ENCODE measurements at regions not wholly inside any gene's neighbourhood (a gene's known extent, or its start where the extent isn't known, plus 50 kb on each side); places are given as distances from the start of the nearest gene placed in this dataset.
"Not testable (repeated sequence)": the region's sequence is repeated elsewhere in the genome, so short reads cannot be mapped to it uniquely, and the experiment has no call there.

DNA sequence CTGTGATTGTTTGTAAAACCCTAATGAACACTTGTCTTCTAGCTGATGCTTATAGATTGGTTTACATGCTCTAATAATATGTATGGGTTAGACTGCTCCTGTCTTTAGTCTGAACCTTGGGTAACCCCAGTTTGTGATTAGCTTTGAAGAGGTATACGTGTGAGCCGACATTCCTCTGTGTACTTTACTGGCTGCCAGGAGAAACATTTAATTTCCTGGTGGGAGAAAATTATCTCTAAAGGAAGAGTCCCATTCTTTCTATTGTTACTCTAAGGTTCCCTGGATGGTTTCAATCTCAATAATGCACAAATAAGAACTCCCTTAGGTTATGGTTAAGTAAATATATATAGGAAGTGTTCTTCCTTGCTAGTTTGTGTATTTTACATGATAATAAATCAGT, 143.6 kb upstream of the ZSWIM2 start:
- DNase-seq (ENCODE audit: low read depth, low spot score) = no peak

DNA sequence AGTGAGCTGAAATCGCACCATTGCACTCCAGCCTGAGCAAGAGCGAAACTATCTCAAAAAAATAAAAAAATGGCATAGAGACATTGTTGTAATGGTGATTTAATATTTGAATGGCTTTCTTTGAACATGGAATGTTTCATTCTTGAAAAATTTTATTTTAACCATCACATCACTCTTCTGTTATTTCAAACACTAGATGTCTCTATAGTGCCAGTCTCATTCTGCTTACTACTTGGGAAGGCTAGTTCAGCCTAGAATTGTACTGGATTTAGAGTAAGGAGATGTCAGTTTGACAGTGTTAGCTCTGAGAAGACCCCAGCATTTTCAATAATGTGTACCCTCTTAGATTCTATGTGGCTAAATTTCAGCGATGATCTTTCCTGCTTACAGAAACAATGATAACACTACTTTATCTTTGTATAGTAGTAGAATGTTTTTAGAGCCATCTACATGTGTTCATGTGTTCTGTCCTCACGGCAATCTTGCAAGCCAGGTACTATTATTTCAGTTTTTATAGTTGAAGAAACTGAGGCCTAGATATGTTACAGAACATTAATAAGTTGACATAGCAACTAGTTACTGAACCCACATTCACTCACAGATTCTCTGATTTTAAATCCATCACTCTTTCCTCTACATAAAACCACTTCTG, 142.9 kb upstream of the ZSWIM2 start:
- no peak for DNase-seq (ENCODE audit: low read depth, low spot score)

DNA sequence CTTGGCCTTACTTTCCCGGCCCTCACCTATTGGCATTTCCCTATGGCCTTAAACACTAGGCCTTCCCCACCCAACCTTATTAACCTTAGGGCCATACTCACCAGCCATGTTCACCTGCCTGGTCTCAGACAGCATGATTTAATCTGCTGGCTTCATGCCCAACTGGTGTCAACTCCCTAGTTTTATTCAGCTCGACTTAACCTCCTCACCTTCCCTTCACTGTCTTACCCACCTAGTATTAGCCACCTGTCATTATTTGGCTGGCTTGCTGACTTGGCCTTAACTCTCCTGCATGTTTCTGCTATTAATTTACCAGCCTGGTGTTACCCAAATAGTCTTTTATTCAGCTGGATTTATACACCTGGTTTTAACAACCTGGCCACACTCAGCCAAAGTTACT, 136.0 kb upstream of the ZSWIM2 start:
- no peak for DNase-seq (ENCODE audit: low read depth, low spot score)

DNA sequence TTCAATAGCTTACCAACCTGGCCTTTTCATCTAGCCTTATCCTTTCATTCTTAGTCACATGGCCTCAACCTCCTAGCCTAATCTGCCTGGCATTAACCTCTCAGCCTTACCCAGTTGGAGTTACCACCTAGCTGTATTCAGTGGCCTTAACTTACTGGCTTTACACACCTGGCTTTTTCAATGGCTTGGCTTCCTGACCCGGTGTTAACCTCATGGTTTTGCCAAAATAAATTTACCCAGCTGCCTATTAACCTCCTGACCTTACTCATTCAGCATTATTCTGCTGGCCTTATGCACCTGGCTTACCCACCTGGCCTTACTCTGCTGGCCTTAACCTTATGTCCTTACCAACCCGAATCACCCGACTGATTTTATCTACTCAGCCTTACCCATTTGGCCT, 135.5 kb upstream of the ZSWIM2 start:
- DNase-seq (ENCODE audit: low read depth, low spot score) = no peak

DNA sequence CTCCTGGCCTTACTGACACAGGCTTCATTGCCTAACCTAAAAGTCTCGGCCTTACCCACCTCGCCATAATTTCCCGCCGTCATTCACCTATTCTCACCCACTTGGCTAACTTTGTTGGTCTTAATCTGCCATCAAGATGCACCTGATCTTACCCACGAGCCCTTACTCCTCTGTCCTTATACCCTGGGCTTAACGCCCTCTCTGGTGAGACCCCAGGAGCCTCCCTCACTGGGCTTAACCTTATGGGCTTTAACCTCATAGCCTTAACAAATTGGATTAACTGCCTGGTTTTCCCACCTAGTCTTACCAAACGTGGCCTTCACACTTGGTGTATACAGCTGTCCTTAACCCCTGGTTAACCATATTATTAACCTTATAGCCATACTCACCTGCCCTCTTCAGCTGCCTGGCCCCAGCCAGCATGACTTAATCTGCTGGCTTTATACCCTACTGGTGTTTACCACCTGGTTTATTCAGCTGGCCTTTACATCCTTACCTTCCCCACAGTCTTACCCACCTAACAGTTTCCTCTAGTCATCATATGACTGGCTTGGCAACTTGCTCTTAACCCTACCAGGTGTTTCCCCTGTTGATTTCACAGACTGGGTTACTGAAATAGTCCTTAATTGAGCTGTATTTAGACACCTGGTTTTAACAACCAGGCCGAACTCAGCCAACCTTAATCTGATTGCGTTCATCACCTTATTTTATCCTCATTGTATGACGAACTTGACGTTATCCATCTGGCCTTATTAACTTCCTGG, 132.0 kb upstream of the ZSWIM2 start:
- no peak for DNase-seq (ENCODE audit: low read depth, low spot score)

DNA sequence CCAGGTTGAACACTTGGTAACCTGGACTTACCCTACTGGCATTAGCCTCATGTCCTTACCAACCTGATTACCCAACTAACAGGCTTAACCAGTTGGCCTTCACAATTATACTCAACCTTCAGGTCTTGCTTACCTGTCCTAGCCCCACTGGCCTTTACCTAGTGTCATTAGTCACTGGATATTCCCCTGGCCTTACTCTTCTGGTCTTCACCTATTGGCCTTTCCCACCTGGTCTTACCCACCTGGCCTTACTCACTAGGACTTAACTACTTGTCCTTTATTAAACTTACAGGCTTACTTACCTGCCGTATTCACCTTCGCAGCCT, 131.1 kb upstream of the ZSWIM2 start:
- no peak for DNase-seq (ENCODE audit: low read depth, low spot score)

DNA sequence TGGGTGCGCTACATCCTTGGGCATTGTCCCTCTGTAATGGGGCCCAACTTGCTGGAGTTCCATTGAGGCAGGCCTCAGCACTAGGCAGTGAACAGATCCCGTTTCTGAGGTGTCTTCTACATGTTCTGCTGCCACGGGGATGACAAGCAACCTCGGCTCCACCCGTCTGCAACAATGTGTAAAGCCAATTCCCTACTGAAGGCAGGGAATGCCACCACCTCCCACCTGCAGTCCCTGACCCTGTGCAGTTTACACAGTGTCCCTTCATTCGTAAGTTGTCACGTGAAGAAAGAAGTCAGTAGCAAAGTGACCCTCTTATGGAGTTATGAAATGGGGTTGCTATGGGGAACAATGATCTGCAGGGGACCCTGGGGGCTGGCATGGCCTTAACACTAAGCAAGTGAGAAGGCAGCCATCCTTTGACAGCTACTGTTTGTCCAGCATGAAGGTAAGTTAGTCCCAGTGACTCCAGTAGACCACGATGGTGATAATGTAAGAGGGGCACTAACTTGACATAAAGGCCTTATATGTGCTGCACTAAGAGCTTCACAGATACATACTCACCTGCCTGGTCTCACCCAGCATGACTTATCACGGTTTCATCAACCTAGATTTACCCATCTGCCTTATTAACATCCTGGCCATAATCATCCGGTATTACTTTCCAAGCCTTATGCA, 130.6 kb upstream of the ZSWIM2 start:
- no peak for DNase-seq (ENCODE audit: low read depth, low spot score)

DNA sequence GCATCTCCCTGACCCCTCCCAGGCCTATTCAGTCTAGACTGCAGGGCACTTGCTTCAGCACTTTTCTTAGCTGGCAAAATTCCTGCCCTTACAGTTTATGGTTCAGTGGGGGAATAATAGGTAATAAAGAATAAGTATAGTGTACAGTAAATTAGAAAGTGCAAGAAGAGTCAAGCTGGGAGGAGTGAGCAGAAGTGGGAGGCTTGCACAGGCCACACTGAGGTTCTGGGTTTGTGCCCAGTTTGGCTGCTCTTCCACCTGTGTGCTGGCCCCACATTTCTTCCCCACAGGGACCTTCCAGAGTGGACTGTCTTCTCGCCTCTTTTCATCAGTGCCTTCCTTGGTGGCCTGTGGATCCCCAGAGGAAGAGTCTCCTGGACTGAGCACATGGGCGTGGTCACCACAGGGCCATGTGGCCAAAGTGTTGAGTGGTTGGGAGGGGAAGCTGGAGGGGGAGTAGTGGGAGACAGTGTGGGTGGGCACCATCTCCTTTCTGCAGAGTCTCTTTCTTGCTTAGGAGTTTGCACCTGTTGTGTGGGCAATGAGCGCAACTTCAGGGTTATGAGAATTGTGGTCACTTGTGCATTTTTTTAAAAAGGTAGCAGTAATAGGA, 128.6 kb upstream of the ZSWIM2 start:
- DNase-seq (ENCODE audit: low read depth, low spot score) = no peak

DNA sequence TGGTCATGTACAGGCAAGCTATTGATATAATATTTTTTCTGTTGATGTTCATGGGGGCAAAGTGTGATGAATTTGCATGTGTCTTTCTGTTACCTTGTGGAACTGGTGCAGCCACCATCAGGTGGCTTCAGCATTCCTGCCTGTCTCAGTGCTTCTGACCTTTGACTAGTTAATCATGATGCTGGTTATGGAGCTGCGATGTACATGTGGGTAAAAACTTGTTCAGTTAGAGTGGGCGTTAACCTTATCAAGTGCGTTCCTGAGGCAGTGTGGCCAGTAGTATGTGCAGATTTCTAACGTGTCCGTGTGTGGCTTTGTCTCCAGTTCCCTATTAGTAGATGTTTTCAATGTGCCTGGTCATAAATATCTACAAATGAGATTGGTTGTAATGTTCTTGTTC, 127.4 kb upstream of the ZSWIM2 start:
- DNase-seq (ENCODE audit: low read depth, low spot score) = no peak

DNA sequence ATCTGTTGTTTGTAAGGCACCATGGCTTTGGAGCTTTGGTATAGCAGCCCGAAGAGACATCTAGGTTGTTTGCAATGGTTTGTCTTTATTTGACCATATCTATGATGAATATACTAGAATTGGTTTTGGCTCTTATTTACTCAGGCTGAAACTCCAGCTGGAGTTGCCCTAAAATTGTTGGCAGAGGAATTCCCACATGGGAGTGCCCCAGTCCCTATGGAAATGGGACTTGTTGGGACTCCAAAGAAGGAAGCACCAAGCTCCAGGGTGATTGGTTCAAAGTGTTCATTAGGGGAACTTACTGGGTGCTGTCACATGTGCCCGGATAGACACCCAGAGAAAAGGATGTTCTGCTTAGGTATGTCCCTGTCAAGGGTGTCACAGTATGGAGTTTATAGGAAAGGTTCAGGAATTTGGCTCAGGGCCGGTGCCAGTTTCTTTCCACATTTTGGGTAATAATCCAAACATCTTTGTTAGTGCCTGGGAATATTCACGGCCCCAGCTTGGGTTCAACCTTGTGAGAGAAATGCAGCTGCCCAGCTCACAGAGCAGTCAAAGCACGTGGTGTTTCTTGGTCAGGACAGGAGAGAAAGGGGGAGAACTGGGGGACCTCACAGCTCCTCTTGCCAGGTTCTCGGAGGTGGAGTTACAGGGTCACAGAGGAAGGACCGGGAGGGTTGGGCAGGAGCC, 123.5 kb upstream of the ZSWIM2 start:
- no peak for DNase-seq (ENCODE audit: low read depth, low spot score)

DNA sequence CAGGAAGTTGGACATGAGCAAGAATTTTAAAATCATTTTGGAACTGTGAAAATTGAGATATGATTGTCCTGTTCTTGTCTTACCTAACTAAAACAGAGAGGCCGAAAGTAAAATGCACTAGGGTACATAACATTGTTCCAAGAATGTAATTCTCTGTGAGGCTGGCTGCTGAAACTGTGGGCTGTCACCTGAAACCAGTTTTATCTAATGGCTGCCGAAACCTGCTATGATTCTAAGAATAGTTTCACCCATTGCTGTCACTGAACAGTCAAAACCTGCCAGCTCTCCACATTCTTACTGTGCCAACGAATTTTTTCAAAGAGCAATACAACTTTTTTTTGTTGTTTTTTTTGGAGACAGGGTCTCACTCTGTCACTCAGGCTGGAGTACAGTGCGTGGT, 119.3 kb upstream of the ZSWIM2 start:
- no peak for DNase-seq (ENCODE audit: low read depth, low spot score)

DNA sequence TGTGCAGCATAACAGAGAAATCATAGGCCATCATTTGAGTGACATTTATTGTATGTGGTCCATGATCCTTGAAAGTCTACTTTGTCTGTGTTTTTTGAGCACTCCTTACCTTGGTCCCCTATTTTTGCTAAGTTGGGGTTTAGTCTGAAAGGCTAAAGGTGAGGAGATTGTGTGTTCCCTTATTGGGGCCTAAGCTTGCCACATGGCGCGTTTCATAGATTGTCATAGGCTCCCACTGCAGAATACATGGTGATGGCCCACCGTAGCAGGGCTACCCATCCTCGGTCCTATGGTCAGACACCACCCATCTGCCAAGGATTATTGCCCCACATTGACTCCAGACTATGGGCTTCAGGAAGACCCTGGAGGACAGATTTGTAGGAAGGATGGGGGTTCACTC, 117.0 kb upstream of the ZSWIM2 start:
- DNase-seq (ENCODE audit: low read depth, low spot score) = no peak

DNA sequence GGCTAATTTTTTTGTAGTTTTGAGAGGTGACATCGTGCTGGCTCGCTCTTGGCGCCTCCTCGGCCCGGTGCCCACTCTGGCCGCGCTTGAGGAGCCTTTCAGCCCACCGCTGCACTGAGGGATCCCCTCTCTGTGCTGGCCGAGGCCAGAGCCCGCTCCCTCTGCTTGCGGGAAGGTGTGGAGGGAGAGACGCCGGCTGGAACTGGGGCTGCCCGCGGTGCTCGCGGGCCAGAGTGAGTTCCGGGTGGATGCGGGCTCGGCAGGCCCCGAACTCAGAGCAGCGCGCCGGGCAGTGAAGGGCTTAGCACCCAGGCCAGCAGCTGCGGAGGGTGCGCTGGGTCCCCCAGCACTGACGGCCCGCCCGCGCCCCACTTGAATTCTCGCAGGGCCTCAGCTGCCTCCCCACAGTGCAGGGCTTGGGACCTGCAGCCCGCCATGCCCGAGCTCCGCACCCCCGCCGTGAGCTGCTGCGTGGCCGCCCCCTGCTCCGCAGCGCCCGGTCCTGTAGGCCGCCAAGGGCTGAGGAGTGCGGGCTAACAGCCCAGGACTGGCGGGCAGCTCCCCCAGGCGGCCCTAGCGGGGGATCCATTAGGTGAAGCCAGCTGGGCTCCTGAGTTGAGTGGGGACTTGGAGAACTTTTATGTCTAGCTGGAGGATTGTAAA, 113.2 kb upstream of the ZSWIM2 start:
- DNase-seq (ENCODE audit: low read depth, low spot score) = no peak

DNA sequence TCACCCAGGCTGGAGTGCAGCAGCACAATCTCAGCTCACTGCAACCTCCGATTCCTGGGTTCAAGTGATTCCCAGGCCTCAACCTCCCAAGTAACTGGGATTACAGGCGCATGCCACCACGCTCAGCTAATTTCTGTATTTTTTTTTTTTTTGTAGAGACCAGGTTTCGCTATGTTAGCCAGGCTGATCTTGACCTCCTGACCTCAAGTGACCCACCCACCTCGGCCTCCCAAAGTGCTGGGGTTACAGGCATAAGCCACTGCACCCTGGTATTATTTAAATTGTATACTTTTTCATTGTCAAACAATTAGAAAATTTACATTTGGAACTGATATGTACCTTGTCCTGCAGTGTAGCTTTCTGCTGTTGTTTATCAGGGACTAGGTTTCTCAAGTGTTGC, 111.3 kb upstream of the ZSWIM2 start:
- DNase-seq (ENCODE audit: low read depth, low spot score) = not testable (repeated sequence)

DNA sequence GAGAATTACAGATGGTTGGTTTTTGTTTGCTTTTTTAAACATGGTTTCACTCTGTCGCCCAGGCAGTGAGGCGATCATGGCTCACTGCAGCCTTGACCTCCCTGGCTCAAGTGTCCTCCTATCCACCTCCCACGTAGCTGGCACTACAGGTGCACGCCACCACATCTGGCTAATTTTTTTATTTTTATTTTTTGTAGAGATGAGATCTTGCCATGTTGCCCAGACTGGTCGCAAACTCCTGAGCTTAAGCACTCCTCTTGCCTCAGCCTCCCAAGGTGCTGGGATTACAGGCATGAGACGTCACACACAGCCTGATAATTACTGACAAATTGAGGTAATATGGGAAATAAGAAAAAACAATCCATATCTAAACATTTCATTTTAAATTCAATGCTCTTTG, 110.5 kb upstream of the ZSWIM2 start:
- DNase-seq (ENCODE audit: low read depth, low spot score) = no peak

DNA sequence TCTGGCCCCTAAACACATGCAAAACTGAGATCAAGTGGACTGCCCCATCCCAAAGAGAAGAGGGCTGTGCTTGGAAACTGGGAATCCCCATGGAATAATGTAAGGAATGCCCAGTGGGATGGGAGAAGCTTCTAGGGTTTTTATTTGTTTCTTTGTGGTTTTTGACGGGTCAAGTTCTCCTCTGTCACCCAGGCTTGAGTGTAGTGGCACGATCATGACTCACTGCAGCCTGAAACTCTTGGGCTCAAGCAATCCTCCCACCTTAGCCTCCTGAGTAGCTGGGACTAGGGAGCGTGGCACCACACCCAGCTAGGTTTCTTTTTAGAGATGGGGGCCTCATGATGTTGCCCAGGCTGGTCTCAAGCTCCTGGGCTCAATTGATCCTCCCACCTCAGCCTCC, 101.7 kb upstream of the ZSWIM2 start:
- DNase-seq (ENCODE audit: low read depth, low spot score) = no peak

DNA sequence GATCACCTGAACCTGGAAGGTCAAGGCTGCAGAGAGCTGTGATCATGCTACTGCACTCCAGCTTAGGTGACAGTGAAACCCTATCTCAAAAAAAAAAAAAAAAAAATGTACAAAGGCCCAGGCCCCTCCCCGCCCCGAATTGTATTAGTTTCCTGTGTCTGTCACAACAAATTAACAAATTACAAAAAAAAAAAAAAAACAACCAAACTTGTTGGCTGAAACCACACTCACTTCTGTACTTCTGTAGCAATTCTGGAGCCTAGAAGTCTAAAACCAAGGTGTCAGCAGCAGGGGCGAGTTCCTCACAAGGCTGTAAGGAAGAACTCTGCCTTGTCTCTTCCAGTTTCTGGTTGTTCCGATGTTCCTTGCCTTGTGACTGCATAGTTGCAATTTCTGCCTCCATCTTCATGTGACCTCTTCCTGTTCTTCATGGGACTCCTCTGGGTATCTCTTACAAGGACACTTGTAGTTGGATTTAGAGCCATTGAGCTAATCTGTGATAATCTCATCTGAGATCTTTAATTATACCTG, 100.8 kb upstream of the ZSWIM2 start:
- no peak for DNase-seq (ENCODE audit: low read depth, low spot score)

DNA sequence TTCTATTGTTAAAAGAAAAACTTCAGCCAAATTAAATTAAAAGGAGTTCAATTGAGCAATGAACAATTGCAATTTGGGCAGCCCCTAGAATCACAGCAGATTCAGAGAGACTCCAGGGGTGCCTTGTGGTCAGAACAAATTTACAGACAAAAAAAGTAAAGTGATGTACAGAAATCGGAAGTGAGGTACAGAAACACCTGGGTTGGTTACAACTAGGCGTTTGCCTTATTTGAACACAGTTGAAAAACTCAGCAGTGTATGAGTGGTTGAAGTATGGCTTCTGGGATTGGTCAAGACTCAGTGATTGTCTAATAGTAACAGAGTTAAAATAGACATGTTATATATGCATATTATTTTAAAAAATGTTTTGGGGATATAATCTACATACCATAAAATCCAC, 98.5 kb upstream of the ZSWIM2 start:
- DNase-seq (ENCODE audit: low read depth, low spot score) = no peak

DNA sequence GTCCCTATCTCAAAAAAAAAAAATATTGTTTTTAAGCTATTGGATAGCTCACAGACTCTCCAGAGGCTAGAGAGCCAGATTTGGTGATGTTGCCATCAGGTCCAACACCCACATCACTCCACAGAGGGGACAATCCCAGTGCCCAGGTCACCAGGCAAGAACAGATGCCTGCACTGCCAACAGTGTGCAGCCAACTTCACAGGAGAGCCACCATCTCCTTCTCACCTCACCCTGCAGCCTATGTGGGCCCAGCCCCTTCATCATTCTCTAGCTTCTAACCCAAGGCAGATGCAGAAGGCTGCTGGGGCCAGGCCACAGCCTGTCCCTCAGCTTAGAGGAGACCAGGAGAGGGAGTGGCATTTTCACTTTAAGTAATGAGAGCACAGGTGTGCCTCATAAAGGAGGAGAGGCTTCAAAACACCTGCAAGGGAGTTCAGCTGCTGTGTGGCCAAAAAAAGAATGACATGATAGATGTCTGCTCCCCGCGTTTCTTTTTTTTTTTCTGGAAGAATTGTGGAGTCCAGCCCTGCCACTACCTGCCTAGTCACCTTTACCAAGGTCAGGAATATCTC, 98.0 kb upstream of the ZSWIM2 start:
- DNase-seq (ENCODE audit: low read depth, low spot score) = no peak

DNA sequence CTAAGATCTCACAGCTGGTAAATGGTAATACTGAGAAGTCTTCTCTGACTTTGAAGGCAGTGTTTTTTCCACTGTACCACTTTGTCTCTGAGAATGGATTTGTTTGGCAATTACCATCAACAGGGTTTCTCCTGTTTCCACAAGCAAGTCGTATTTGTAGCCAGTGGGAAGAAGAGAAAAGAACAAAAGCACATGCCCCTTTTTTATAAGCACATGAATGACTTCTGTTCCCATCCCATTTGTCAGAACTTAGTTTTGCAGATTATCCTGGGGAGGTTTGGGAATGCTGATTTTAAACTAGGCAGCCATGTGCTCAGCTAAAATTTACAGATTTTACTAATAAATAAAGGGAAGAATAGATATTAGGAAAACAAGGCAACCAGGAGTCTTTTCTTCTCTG, 92.9 kb upstream of the ZSWIM2 start:
- no peak for DNase-seq (ENCODE audit: low read depth, low spot score)

DNA sequence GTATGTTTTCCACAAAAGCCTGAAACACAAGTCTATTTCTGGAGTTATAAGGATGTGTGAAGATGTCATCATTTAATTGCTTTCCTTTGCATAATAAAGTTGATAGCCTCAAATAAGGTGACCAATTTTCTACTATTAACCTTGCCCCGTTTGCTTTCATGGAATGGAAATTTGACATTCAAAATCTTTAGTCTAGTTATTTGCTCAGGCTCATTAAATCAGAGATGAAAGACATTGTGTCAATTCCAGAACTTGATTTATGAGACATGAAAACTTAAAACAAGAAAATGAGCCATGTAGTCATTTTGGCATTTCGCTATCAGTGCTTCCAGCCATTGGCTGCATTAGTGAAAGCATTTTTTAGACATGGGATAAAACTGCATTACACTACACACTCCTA, 91.5 kb upstream of the ZSWIM2 start:
- DNase-seq (ENCODE audit: low read depth, low spot score) = no peak
